ENCODE measurements at regions not wholly inside any gene's neighbourhood (a gene's known extent, or its start where the extent isn't known, plus 50 kb on each side); places are given as distances from the start of the nearest gene placed in this dataset.

GRCh38 chr2:105635564-105635963, 109.1 kb upstream of the NCK2 start:
- 86% methylated on average over 4 of the region's 7 CpGs for WGBS (ENCODE audit: insufficient coverage)
- Histone ChIP-seq H3K4me3 (ENCODE audit: control insufficient read depth in 1 of 7, extremely low read depth in 1 of 7, insufficient read depth in 4 of 7, low read depth in 2 of 7, low read length in 6 of 7) (no peak overlapping the region), H3K36me3 (ENCODE audit: control insufficient read depth in 4 of 4, insufficient read depth in 4 of 4, low read length in 3 of 4) (no peaks in the 10 kb centered on the region), H3K27me3 (replicated peaks in 2 of 5; ENCODE audit: control insufficient read depth in 4 of 5, insufficient read depth in 5 of 5, low read length in 4 of 5) (no peaks in the 10 kb centered on the region), H3K27ac (ENCODE audit: insufficient read depth in 1 of 2, low read depth in 1 of 2, low read length in 2 of 2, poor library complexity in 1 of 2, severe bottlenecking in 2 of 2) (no peak overlapping the region), H3K9me3 (ENCODE audit: control extremely low read depth in 1 of 5, control insufficient read depth in 4 of 5, insufficient read depth in 2 of 5, low read depth in 1 of 5, low read length in 4 of 5) (no peaks in the 10 kb centered on the region), H3K4me1 (ENCODE audit: control extremely low read depth in 1 of 4, control insufficient read depth in 4 of 4, insufficient read depth in 4 of 4, low read length in 3 of 4) (no peaks in the 10 kb centered on the region)
- ChIA-PET POLR2A (no interaction called here), CTCF (no interaction called here)
- no peak for DNase-seq

GRCh38 chr2:105634198-105634597, 110.5 kb upstream of the NCK2 start:
- Histone ChIP-seq H3K4me1 (ENCODE audit: control extremely low read depth in 1 of 4, control insufficient read depth in 4 of 4, insufficient read depth in 4 of 4, low read length in 3 of 4) (no peaks in the 10 kb centered on the region), H3K36me3 (ENCODE audit: control insufficient read depth in 4 of 4, insufficient read depth in 4 of 4, low read length in 3 of 4) (no peaks in the 10 kb centered on the region), H3K27ac (ENCODE audit: insufficient read depth in 1 of 2, low read depth in 1 of 2, low read length in 2 of 2, poor library complexity in 1 of 2, severe bottlenecking in 2 of 2) (no peak overlapping the region), H3K27me3 (replicated peaks in 2 of 5; ENCODE audit: control insufficient read depth in 4 of 5, insufficient read depth in 5 of 5, low read length in 4 of 5) (no peaks in the 10 kb centered on the region), H3K9me3 (ENCODE audit: control extremely low read depth in 1 of 5, control insufficient read depth in 4 of 5, insufficient read depth in 2 of 5, low read depth in 1 of 5, low read length in 4 of 5) (no peaks in the 10 kb centered on the region), H3K4me3 (ENCODE audit: control insufficient read depth in 1 of 7, extremely low read depth in 1 of 7, insufficient read depth in 4 of 7, low read depth in 2 of 7, low read length in 6 of 7) (no peak overlapping the region)
- no peak for DNase-seq
- WGBS (ENCODE audit: insufficient coverage) = 87% methylated on average over 5 of the region's 7 CpGs
- ChIA-PET POLR2A (no interaction called here), CTCF (no interaction called here)

- Histone ChIP-seq H3K9me3 (ENCODE audit: control extremely low read depth in 1 of 5, control insufficient read depth in 4 of 5, insufficient read depth in 2 of 5, low read depth in 1 of 5, low read length in 4 of 5) (no peaks in the 10 kb centered on the region), H3K4me1 (ENCODE audit: control extremely low read depth in 1 of 4, control insufficient read depth in 4 of 4, insufficient read depth in 4 of 4, low read length in 3 of 4) (no peaks in the 10 kb centered on the region), H3K27me3 (replicated peaks in 2 of 5; ENCODE audit: control insufficient read depth in 4 of 5, insufficient read depth in 5 of 5, low read length in 4 of 5) (no peaks in the 10 kb centered on the region), H3K4me3 (ENCODE audit: control insufficient read depth in 1 of 7, extremely low read depth in 1 of 7, insufficient read depth in 4 of 7, low read depth in 2 of 7, low read length in 6 of 7) (no peak overlapping the region), H3K27ac (ENCODE audit: insufficient read depth in 1 of 2, low read depth in 1 of 2, low read length in 2 of 2, poor library complexity in 1 of 2, severe bottlenecking in 2 of 2) (no peak overlapping the region), H3K36me3 (ENCODE audit: control insufficient read depth in 4 of 4, insufficient read depth in 4 of 4, low read length in 3 of 4) (no peaks in the 10 kb centered on the region)
- no peak for DNase-seq
- POLR2A ChIA-PET = no interaction called here
- WGBS (ENCODE audit: insufficient coverage) = no CpG with 5 or more reads among the region's 1 CpG
- CTCF ChIA-PET = no interaction called here
These were observed 112.8 kb upstream of the NCK2 start for GRCh38 chr2:105631922-105632321.

GRCh38 chr2:105631011-105631410, 113.7 kb upstream of the NCK2 start:
- Histone ChIP-seq H3K27ac (ENCODE audit: insufficient read depth in 1 of 2, low read depth in 1 of 2, low read length in 2 of 2, poor library complexity in 1 of 2, severe bottlenecking in 2 of 2) (no peak overlapping the region), H3K36me3 (ENCODE audit: control insufficient read depth in 4 of 4, insufficient read depth in 4 of 4, low read length in 3 of 4) (no peaks in the 10 kb centered on the region), H3K4me1 (ENCODE audit: control extremely low read depth in 1 of 4, control insufficient read depth in 4 of 4, insufficient read depth in 4 of 4, low read length in 3 of 4) (no peaks in the 10 kb centered on the region), H3K9me3 (ENCODE audit: control extremely low read depth in 1 of 5, control insufficient read depth in 4 of 5, insufficient read depth in 2 of 5, low read depth in 1 of 5, low read length in 4 of 5) (no peaks in the 10 kb centered on the region), H3K4me3 (ENCODE audit: control insufficient read depth in 1 of 7, extremely low read depth in 1 of 7, insufficient read depth in 4 of 7, low read depth in 2 of 7, low read length in 6 of 7) (no peak overlapping the region), H3K27me3 (replicated peaks in 2 of 5; ENCODE audit: control insufficient read depth in 4 of 5, insufficient read depth in 5 of 5, low read length in 4 of 5) (peaks cover 0 to 2% (median 0%) of the 10 kb centered on the region in 5 experiments)
- ChIA-PET POLR2A (no interaction called here), CTCF (no interaction called here)
- DNase-seq = no peak
- WGBS (ENCODE audit: insufficient coverage) = 100% methylated on average over 7 of the region's 9 CpGs

- 86% methylated on average over 1 of the region's 1 CpG for WGBS (ENCODE audit: insufficient coverage)
- H3K9me3 ChIP-seq (ENCODE audit: control extremely low read depth in 1 of 5, control insufficient read depth in 4 of 5, insufficient read depth in 2 of 5, low read depth in 1 of 5, low read length in 4 of 5) = no peaks in the 10 kb centered on the region
- H3K27me3 ChIP-seq (replicated peaks in 2 of 5; ENCODE audit: control insufficient read depth in 4 of 5, insufficient read depth in 5 of 5, low read length in 4 of 5) = peaks cover 0 to 2% (median 0%) of the 10 kb centered on the region in 5 experiments
- H3K27ac ChIP-seq (ENCODE audit: insufficient read depth in 1 of 2, low read depth in 1 of 2, low read length in 2 of 2, poor library complexity in 1 of 2, severe bottlenecking in 2 of 2) = no peak overlapping the region
- ChIA-PET POLR2A (no interaction called here), CTCF (no interaction called here)
- no peaks in the 10 kb centered on the region for H3K4me1 ChIP-seq (ENCODE audit: control extremely low read depth in 1 of 4, control insufficient read depth in 4 of 4, insufficient read depth in 4 of 4, low read length in 3 of 4)
- no peaks in the 10 kb centered on the region for H3K36me3 ChIP-seq (ENCODE audit: control insufficient read depth in 4 of 4, insufficient read depth in 4 of 4, low read length in 3 of 4)
- no peak overlapping the region for H3K4me3 ChIP-seq (ENCODE audit: control insufficient read depth in 1 of 7, extremely low read depth in 1 of 7, insufficient read depth in 4 of 7, low read depth in 2 of 7, low read length in 6 of 7)
- no peak for DNase-seq
These were observed 115.1 kb upstream of the NCK2 start for GRCh38 chr2:105629634-105630033.

- Histone ChIP-seq H3K4me1 (ENCODE audit: control extremely low read depth in 1 of 4, control insufficient read depth in 4 of 4, insufficient read depth in 4 of 4, low read length in 3 of 4) (no peaks in the 10 kb centered on the region), H3K9me3 (ENCODE audit: control extremely low read depth in 1 of 5, control insufficient read depth in 4 of 5, insufficient read depth in 2 of 5, low read depth in 1 of 5, low read length in 4 of 5) (no peaks in the 10 kb centered on the region), H3K27ac (ENCODE audit: insufficient read depth in 1 of 2, low read depth in 1 of 2, low read length in 2 of 2, poor library complexity in 1 of 2, severe bottlenecking in 2 of 2) (no peak overlapping the region), H3K36me3 (ENCODE audit: control insufficient read depth in 4 of 4, insufficient read depth in 4 of 4, low read length in 3 of 4) (no peaks in the 10 kb centered on the region), H3K4me3 (ENCODE audit: control insufficient read depth in 1 of 7, extremely low read depth in 1 of 7, insufficient read depth in 4 of 7, low read depth in 2 of 7, low read length in 6 of 7) (no peak overlapping the region), H3K27me3 (replicated peaks in 2 of 5; ENCODE audit: control insufficient read depth in 4 of 5, insufficient read depth in 5 of 5, low read length in 4 of 5) (peaks cover 0 to 2% (median 0%) of the 10 kb centered on the region in 5 experiments)
- CTCF ChIA-PET = no interaction called here
- no peak for DNase-seq
- 91% methylated on average over 3 of the region's 3 CpGs for WGBS (ENCODE audit: insufficient coverage)
- POLR2A ChIA-PET = no interaction called here
These were observed 117.2 kb upstream of the NCK2 start for GRCh38 chr2:105627534-105627933.

GRCh38 chr2:105626966-105627340, 117.8 kb upstream of the NCK2 start:
- 92% methylated on average over 3 of the region's 3 CpGs for WGBS (ENCODE audit: insufficient coverage)
- no peaks in the 10 kb centered on the region for H3K4me1 ChIP-seq (ENCODE audit: control extremely low read depth in 1 of 4, control insufficient read depth in 4 of 4, insufficient read depth in 4 of 4, low read length in 3 of 4)
- no peak for DNase-seq
- no peaks in the 10 kb centered on the region for H3K9me3 ChIP-seq (ENCODE audit: control extremely low read depth in 1 of 5, control insufficient read depth in 4 of 5, insufficient read depth in 2 of 5, low read depth in 1 of 5, low read length in 4 of 5)
- POLR2A ChIA-PET = no interaction called here
- no peak overlapping the region for H3K4me3 ChIP-seq (ENCODE audit: control insufficient read depth in 1 of 7, extremely low read depth in 1 of 7, insufficient read depth in 4 of 7, low read depth in 2 of 7, low read length in 6 of 7)
- H3K27ac ChIP-seq (ENCODE audit: insufficient read depth in 1 of 2, low read depth in 1 of 2, low read length in 2 of 2, poor library complexity in 1 of 2, severe bottlenecking in 2 of 2) = no peak overlapping the region
- peaks cover 0 to 2% (median 0%) of the 10 kb centered on the region in 5 experiments for H3K27me3 ChIP-seq (replicated peaks in 2 of 5; ENCODE audit: control insufficient read depth in 4 of 5, insufficient read depth in 5 of 5, low read length in 4 of 5)
- H3K36me3 ChIP-seq (ENCODE audit: control insufficient read depth in 4 of 4, insufficient read depth in 4 of 4, low read length in 3 of 4) = no peaks in the 10 kb centered on the region
- CTCF ChIA-PET = no interaction called here

All from common myeloid progenitor, CD34-positive (primary cell).